Calu3 (cell line): ENCODE measurements at regions not wholly inside any gene's neighbourhood (a gene's known extent, or its start where the extent isn't known, plus 50 kb on each side); places are given as distances from the start of the nearest gene placed in this dataset.

Source experiments
- BruUV-seq: library from RNA; stranded (reverse); fragments of 400-500 nt; replicated peaks from 2 replicates; lab custom pipeline; 2021; lab: Mats Ljungman, UMichigan
- CTCF ChIA-PET: fragments of 300-600 bp; sonication (Branson Sonifier 250); formaldehyde crosslinking; loops from one replicate; lab custom pipeline; 2022; ENCODE audit warnings: antibody characterized with exemption; lab: Charles Lee
- DNase-seq: peaks from one replicate; pipeline ENCODE4 v3.0.0; 2022
- H3K27ac Mint-ChIP-seq: one replicate; pipeline ENCODE4 v1.8.0; 2022; ENCODE audit warnings: mixed read lengths; ENCODE audit not compliant: unreplicated experiment
- H3K27me3 Mint-ChIP-seq: one replicate; pipeline ENCODE4 v1.8.0; 2022; ENCODE audit warnings: mixed read lengths; ENCODE audit not compliant: unreplicated experiment
- H3K36me3 Mint-ChIP-seq: one replicate; pipeline ENCODE4 v1.8.0; 2022; ENCODE audit warnings: mild to moderate bottlenecking, moderate library complexity, mixed read lengths; ENCODE audit not compliant: insufficient read depth, unreplicated experiment
- H3K4me1 Mint-ChIP-seq: one replicate; pipeline ENCODE4 v1.8.0; 2022; ENCODE audit warnings: mild to moderate bottlenecking, low read depth, mixed read lengths; ENCODE audit not compliant: unreplicated experiment
- H3K4me3 Mint-ChIP-seq: one replicate; pipeline ENCODE4 v1.8.0; 2022; ENCODE audit warnings: mild to moderate bottlenecking, low read depth, moderate library complexity, mixed read lengths; ENCODE audit not compliant: unreplicated experiment
- H3K9me3 Mint-ChIP-seq: one replicate; pipeline ENCODE4 v1.8.0; 2022; ENCODE audit warnings: low read depth, mixed read lengths; ENCODE audit not compliant: unreplicated experiment
- intact Hi-C: fragments of 100-400 bp; cut with micrococcal nuclease; formaldehyde crosslinking; loops from one replicate; pipeline ENCODE4 v1.10.0; 2022; ENCODE audit not compliant: unreplicated experiment
- TF ChIP-seq, protein P1 (sequence below): fragments of 200-600 bp; IDR thresholded peaks from one replicate; pipeline ENCODE4 v1.8.0; 2022; ENCODE audit warnings: antibody characterized with exemption; ENCODE audit not compliant: unreplicated experiment

DNA sequence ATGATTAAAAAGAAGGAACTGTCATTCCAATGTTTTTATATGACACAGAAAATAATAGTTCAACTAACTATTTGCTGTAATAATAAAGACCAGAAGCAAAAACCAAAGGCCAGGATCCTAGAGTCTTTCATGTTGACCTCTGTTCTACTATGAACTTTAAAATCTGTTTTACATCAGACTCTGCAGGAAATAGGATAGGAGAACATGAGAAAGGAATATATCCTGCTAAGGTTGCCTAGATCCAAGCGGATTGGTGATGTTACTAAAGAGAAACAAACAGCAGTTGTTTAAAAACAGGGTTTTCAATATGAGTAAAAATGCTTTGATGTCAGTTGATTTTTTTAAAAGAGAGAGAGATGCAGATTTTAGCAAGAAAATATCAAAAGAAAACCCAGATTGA lies 549.6 kb downstream of the ZIC1 start:
- no TSS peak for BruUV-seq
- Mint-ChIP-seq H3K4me3 (no peak overlapping the region), H3K27me3 (no peaks in the 10 kb centered on the region), H3K9me3 (peaks cover 7% of the 10 kb centered on the region), H3K36me3 (no peaks in the 10 kb centered on the region), H3K27ac (no peak overlapping the region), H3K4me1 (no peaks in the 10 kb centered on the region)
- TF ChIP-seq, protein P1, sequence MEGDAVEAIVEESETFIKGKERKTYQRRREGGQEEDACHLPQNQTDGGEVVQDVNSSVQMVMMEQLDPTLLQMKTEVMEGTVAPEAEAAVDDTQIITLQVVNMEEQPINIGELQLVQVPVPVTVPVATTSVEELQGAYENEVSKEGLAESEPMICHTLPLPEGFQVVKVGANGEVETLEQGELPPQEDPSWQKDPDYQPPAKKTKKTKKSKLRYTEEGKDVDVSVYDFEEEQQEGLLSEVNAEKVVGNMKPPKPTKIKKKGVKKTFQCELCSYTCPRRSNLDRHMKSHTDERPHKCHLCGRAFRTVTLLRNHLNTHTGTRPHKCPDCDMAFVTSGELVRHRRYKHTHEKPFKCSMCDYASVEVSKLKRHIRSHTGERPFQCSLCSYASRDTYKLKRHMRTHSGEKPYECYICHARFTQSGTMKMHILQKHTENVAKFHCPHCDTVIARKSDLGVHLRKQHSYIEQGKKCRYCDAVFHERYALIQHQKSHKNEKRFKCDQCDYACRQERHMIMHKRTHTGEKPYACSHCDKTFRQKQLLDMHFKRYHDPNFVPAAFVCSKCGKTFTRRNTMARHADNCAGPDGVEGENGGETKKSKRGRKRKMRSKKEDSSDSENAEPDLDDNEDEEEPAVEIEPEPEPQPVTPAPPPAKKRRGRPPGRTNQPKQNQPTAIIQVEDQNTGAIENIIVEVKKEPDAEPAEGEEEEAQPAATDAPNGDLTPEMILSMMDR, result no peak
- CTCF ChIA-PET, result no interaction called here
- intact Hi-C loops, result no loop called here
- DNase-seq, result no peak

- intact Hi-C loops, result no loop called here
- Mint-ChIP-seq H3K9me3 (peaks cover 7% of the 10 kb centered on the region), H3K4me1 (no peaks in the 10 kb centered on the region), H3K36me3 (no peaks in the 10 kb centered on the region), H3K4me3 (no peak overlapping the region), H3K27me3 (no peaks in the 10 kb centered on the region), H3K27ac (no peak overlapping the region)
- DNase-seq, result no peak
- CTCF ChIA-PET, result no interaction called here
- TF ChIP-seq, protein P1, result no peak
- BruUV-seq, result no TSS peak
Observed at GRCh38 chr3:147960786-147961185, 551.6 kb downstream of the ZIC1 start.

DNA sequence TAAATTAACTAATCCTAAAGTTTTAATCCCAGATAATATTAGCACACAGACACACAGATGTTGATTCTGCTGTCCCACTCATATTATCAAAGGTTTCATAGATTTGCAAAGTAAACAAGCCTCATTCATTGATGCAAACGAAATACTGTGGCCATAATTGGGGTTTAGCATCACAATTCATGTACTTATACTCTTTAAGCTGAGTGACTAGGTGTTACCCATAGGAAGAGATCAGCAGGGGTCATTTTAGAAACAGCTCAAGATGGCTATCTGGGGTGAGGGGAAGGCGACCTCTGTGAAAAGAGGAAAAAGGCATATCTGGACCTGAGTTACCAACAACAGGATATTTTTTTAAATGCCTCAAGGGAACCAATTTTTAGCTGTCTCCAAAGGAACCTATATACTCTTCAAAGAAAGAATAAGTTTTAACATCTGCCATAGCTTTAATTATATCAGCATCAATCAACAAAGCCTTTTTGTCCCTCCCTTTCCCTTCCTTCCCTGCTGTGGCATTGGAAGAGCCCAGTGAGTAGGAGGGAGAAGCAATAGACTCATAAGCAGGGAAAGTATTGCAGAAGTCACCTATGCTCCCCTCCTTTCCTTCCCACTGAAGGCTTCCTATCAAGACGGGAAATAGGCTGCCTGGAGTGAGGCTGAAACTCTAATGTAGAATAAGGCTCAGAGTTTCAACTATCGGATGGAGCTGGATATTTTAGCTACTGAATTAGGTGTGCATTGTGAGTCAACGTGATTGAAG lies 553.4 kb downstream of the ZIC1 start:
- intact Hi-C loops, result no loop called here
- DNase-seq, result no peak
- Mint-ChIP-seq H3K27ac (no peak overlapping the region), H3K27me3 (no peaks in the 10 kb centered on the region), H3K36me3 (no peaks in the 10 kb centered on the region), H3K9me3 (peaks cover 3% of the 10 kb centered on the region), H3K4me3 (no peak overlapping the region), H3K4me1 (no peaks in the 10 kb centered on the region)
- BruUV-seq, result no TSS peak
- CTCF ChIA-PET, result interaction anchor here (0.6 to 1.2 kb wide), 2 partner anchors 17 to 669 kb away, joined by 3 to 4 read pairs; no protein-coding TSS in a partner anchor
- TF ChIP-seq, protein P1, result no peak

DNA sequence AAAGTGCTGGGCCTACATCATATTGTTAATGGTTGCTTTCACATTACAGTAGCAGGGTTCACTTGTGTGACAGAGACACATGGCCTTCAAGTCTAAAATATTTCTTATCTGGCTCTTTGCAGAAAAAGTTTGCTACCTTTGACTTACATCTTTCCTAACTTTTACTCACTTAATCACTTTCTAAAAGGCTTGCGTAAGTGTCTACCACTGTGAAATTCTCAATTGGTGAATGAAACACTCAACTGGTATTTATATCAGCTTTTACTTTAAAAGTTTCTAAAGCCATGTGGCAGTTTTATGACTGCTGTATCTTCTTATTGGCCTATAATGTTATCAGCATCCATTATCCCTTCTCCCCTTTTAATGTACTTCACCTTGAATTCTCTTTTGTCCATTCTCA lies 554.5 kb downstream of the ZIC1 start:
- CTCF ChIA-PET, result interaction anchor here (1.2 kb wide), 1 partner anchor 18 kb away, joined by 4 read pairs; no protein-coding TSS in a partner anchor
- intact Hi-C loops, result no loop called here
- Mint-ChIP-seq H3K36me3 (no peaks in the 10 kb centered on the region), H3K9me3 (no peaks in the 10 kb centered on the region), H3K4me3 (no peak overlapping the region), H3K27ac (no peak overlapping the region), H3K27me3 (no peaks in the 10 kb centered on the region), H3K4me1 (no peaks in the 10 kb centered on the region)
- no peak for DNase-seq
- TF ChIP-seq, protein P1, result no peak
- no TSS peak for BruUV-seq
